HepG2 (cell line): ENCODE measurements at regions not wholly inside any gene's neighbourhood (a gene's known extent, or its start where the extent isn't known, plus 50 kb on each side); places are given as distances from the start of the nearest gene placed in this dataset.
A peak's percentile ranks its signal among the peaks of the same experiment; 100 is the strongest.

Experiments used
- ATAC-seq: fragments of 200-7000 bp; cut with Tn5 transposase; 3 replicates; pipeline ENCODE4 v1.9.1; 2020; ENCODE audit warnings: mild to moderate bottlenecking, moderate library complexity
- BruUV-seq: library from RNA; stranded (reverse); fragments of 400-500 nt; replicated peaks from 2 replicates; lab custom pipeline; 2021; lab: Mats Ljungman, UMichigan
- CTCF ChIA-PET: fragments of 300-600 bp; formaldehyde crosslinking; extraction: SDS; loops from one replicate; lab custom pipeline; 2021; ENCODE audit warnings: low total read pairs, inconsistent platforms, low intra/inter-chr PET ratio; lab: Yijun Ruan, JAX
- POLR2A ChIA-PET: fragments of 350-600 bp; sonication (Branson Sonifier 250); formaldehyde crosslinking; loops from one replicate; lab custom pipeline; 2020; ENCODE audit warnings: antibody characterized with exemption, inconsistent platforms; lab: Yijun Ruan, JAX
- DNase-seq: peaks from one replicate; pipeline ENCODE4 v3.0.0-alpha.2; 2015; ENCODE audit warnings: low spot score
- FAIRE-seq: peaks from 3 replicates; lab custom pipeline; 2011; peaks lifted over from hg19 to GRCh38; lab: Jason Lieb, UNC
- H2AFZ ChIP-seq: one replicate; pipeline ENCODE4 v1.6.1; 2011; ENCODE audit warnings: low read length, inconsistent platforms
- H3K27ac ChIP-seq: fragments of 300-600 bp; 3 replicates; pipeline ENCODE4 v1.8.0; 2011; ENCODE audit warnings: mixed run types, mild to moderate bottlenecking, mixed read lengths, low read length, inconsistent platforms; ENCODE audit not compliant: insufficient read depth; ENCODE audit errors: extremely low read length
- H3K27me3 ChIP-seq, 2 experiments: fragments of 200-600 bp in 1 of 2; 2 replicates in 1 of 2; 3 replicates in 1 of 2; pipeline versions ENCODE4 v1.6.0 to v1.8.0; 2011; ENCODE audit warnings: low read length in 2 of 2, mild to moderate bottlenecking in 2 of 2, moderate library complexity in 2 of 2, inconsistent platforms in 1 of 2; ENCODE audit not compliant: insufficient read depth in 2 of 2, control insufficient read depth in 1 of 2
- H3K36me3 ChIP-seq, 2 experiments: fragments of 200-600 bp in 1 of 2; replicated peaks in 1 of 2; 2 replicates in 1 of 2; 3 replicates in 1 of 2; pipeline versions ENCODE4 v1.5.1 to v1.8.0; 2011; ENCODE audit warnings: low read length in 2 of 2, inconsistent platforms in 1 of 2; ENCODE audit not compliant: insufficient read depth in 2 of 2, control insufficient read depth in 1 of 2
- H3K4me1 ChIP-seq: 2 replicates; pipeline ENCODE4 v1.5.1; 2012; ENCODE audit warnings: low read length, inconsistent platforms; ENCODE audit not compliant: insufficient read depth
- H3K4me2 ChIP-seq: 2 replicates; pipeline ENCODE4 v1.6.0; 2011; ENCODE audit warnings: low read depth, low read length, inconsistent platforms
- H3K4me3 ChIP-seq, 3 experiments: fragments of 200-600 bp in 1 of 3; sonication (generic), shearing (Covaris generic) in 1 of 3; replicated peaks in 1 of 3; 2 replicates each; pipeline ENCODE4 v1.5.1; 2011 to 2016; ENCODE audit warnings: low read length in 3 of 3, inconsistent platforms in 2 of 3, low read depth in 2 of 3, mild to moderate bottlenecking in 2 of 3, control low read depth in 1 of 3, mixed read lengths in 1 of 3; ENCODE audit not compliant: insufficient read depth in 1 of 3
- H3K79me2 ChIP-seq: one replicate; pipeline ENCODE4 v1.6.1; 2011; ENCODE audit warnings: low read length, inconsistent platforms; ENCODE audit not compliant: insufficient read depth
- H3K9ac ChIP-seq: 2 replicates; pipeline ENCODE4 v1.6.0; 2011; ENCODE audit warnings: mild to moderate bottlenecking, low read depth, low read length, inconsistent platforms; ENCODE audit not compliant: insufficient read depth
- H3K9me3 ChIP-seq: 2 replicates; pipeline ENCODE4 v1.5.1; 2012; ENCODE audit warnings: mild to moderate bottlenecking, low read length
- H4K20me1 ChIP-seq: 2 replicates; pipeline ENCODE4 v1.6.0; 2011; ENCODE audit warnings: inconsistent platforms, mild to moderate bottlenecking, low read length, moderate library complexity; ENCODE audit not compliant: insufficient read depth
- AHDC1 ChIP-seq: sonication (generic); formaldehyde crosslinking; IDR thresholded peaks from 2 replicates; pipeline ENCODE4 v1.5.1; 2020; ENCODE audit warnings: mild to moderate bottlenecking, missing genetic modification reagents, borderline replicate concordance
- CEBPB ChIP-seq: IDR thresholded peaks from 2 replicates; pipeline ENCODE4 v1.6.1; 2011; ENCODE audit warnings: low read depth, low read length, improper control_type of control experiment, borderline replicate concordance
- GATAD1 ChIP-seq: IDR thresholded peaks from 2 replicates; pipeline ENCODE4 v1.6.1; 2016; ENCODE audit warnings: missing genetic modification reagents, missing compliant biosample characterization
- KAT7 ChIP-seq: IDR thresholded peaks from 2 replicates; pipeline ENCODE4 v1.6.1; 2018; ENCODE audit warnings: borderline replicate concordance, missing compliant biosample characterization
- MED13 ChIP-seq: sonication (generic); formaldehyde crosslinking; IDR thresholded peaks from 2 replicates; pipeline ENCODE4 v1.5.0; 2020; ENCODE audit warnings: missing genetic modification reagents
- ZKSCAN1 ChIP-seq: fragments of 150-350 bp; IDR thresholded peaks from 2 replicates; pipeline ENCODE4 v1.6.1; 2014; ENCODE audit warnings: low read length
- ZNF547 ChIP-seq: sonication (generic); formaldehyde crosslinking; IDR thresholded peaks from 2 replicates; pipeline ENCODE4 v1.5.1; 2020; ENCODE audit warnings: mild to moderate bottlenecking, missing genetic modification reagents
- ZNF629 ChIP-seq: sonication (generic); formaldehyde crosslinking; conservative IDR thresholded peaks from 2 replicates; pipeline ENCODE4 v1.5.0; 2020; ENCODE audit warnings: missing genetic modification reagents
- ZNF652 ChIP-seq: IDR thresholded peaks from 2 replicates; pipeline ENCODE4 v1.6.1; 2016; ENCODE audit warnings: low read depth, borderline replicate concordance
- WGBS: methylation state at CpG from one replicate; pipeline ENCODE4 v1.1.6; 2017; ENCODE audit warnings: low lambda C conversion rate; 5-methylcytosine and 5-hydroxymethylcytosine counted together
- in situ Hi-C: cut with HindIII; loops from 2 replicates; pipeline ENCODE4 v1.10.0; 2017; ENCODE audit warnings: low pct_unique_long_range_greater_than_20kb; ENCODE audit not compliant: extremely low pct_ligation_motif_present
- intact Hi-C: fragments of 100-400 bp; cut with micrococcal nuclease; formaldehyde crosslinking; loops from one replicate; pipeline ENCODE4 v1.10.0; 2022; ENCODE audit not compliant: unreplicated experiment

- intact Hi-C loops (no loop called here), in situ Hi-C loops (no loop called here)
- 100% methylated on average over 4 of the region's 4 CpGs for WGBS
- no peaks in the 10 kb centered on the region for H3K9me3 ChIP-seq
- no peak overlapping the region for H2AFZ ChIP-seq
- no peaks in the 10 kb centered on the region for H4K20me1 ChIP-seq
- no peak overlapping the region for H3K9ac ChIP-seq
- FAIRE-seq (no peak), DNase-seq (no peak), ATAC-seq (no peak)
- POLR2A ChIA-PET = interaction anchor here (0.9 kb wide), 1 partner anchor 49 kb away, joined by 3 read pairs; no protein-coding TSS in a partner anchor
- H3K27ac ChIP-seq = no peak overlapping the region
- no peaks in the 10 kb centered on the region for H3K79me2 ChIP-seq
- H3K36me3 ChIP-seq = no peaks in the 10 kb centered on the region
- H3K4me2 ChIP-seq = no peak overlapping the region
- BruUV-seq = no TSS peak
- TF ChIP-seq KAT7 (CRISPR knock-in tag) (no peak), ZNF547 (CRISPR knock-in tag) (no peak), MED13 (no peak), ZNF629 (CRISPR knock-in tag) (peak; percentile 53)
- CTCF ChIA-PET = no interaction called here
- H3K4me3 ChIP-seq = no peak overlapping the region
- H3K4me1 ChIP-seq = peaks cover 61% of the 10 kb centered on the region
- H3K27me3 ChIP-seq = no peaks in the 10 kb centered on the region
Measured at GRCh38 chr1:245058882-245059281, 95.9 kb upstream of the KIF26B start.

DNA sequence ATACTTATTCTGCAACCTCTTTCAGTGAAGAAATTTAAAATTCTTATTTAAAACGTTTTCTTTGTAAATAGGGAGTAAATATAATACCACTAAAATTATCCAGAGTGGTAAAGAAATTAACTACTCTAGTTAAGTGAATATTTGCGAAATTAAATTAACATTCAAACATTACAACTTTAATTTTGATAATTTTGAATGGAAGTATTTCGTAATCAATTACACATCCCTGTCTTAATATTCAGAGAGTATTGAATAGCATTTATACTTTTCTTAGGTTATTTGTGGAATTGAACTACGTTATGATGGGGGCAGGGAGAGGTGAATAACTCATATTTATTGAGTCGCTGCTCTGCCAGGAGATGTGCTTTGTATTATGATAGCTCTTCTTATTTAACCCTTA, 96.3 kb upstream of the KIF26B start:
- no peaks in the 10 kb centered on the region for H3K27me3 ChIP-seq
- H3K9ac ChIP-seq = no peak overlapping the region
- FAIRE-seq = no peak
- H3K4me2 ChIP-seq = no peak overlapping the region
- no peaks in the 10 kb centered on the region for H3K79me2 ChIP-seq
- WGBS = 92% methylated on average over 5 of the region's 5 CpGs
- DNase-seq = no peak
- in situ Hi-C loops (no loop called here), intact Hi-C loops (no loop called here)
- no peaks in the 10 kb centered on the region for H3K36me3 ChIP-seq
- no TSS peak for BruUV-seq
- no peak overlapping the region for H3K27ac ChIP-seq
- ATAC-seq = no peak
- POLR2A ChIA-PET = interaction anchor here (0.9 kb wide), 1 partner anchor 49 kb away, joined by 3 read pairs; no protein-coding TSS in a partner anchor
- H3K9me3 ChIP-seq = no peaks in the 10 kb centered on the region
- no peak overlapping the region for H2AFZ ChIP-seq
- CTCF ChIA-PET = no interaction called here
- H3K4me3 ChIP-seq = no peak overlapping the region
- no peak for TF ChIP-seq ZKSCAN1
- no peak for TF ChIP-seq AHDC1 (CRISPR knock-in tag)
- no peak for TF ChIP-seq GATAD1 (CRISPR knock-in tag)
- peak; percentile 61; the same call in 1 of the 2 replicates for TF ChIP-seq CEBPB
- no peak; the same call in 1 of the 2 replicates for TF ChIP-seq ZNF652 (CRISPR knock-in tag)
- TF ChIP-seq, all 625 proteins: peak for 1
- H4K20me1 ChIP-seq = no peaks in the 10 kb centered on the region
- H3K4me1 ChIP-seq = peaks cover 62% of the 10 kb centered on the region
